GM12874 (cell line): ENCODE measurements at regions not wholly inside any gene's neighbourhood (a gene's known extent, or its start where the extent isn't known, plus 50 kb on each side); places are given as distances from the start of the nearest gene placed in this dataset.

Experiments used
- TF ChIP-seq, protein P1 (sequence below): IDR thresholded peaks from 2 replicates; pipeline ENCODE4 v1.5.1; 2011; ENCODE audit warnings: low read depth, mild to moderate bottlenecking, control low read depth, low read length, moderate library complexity; ENCODE audit not compliant: insufficient read depth

DNA sequence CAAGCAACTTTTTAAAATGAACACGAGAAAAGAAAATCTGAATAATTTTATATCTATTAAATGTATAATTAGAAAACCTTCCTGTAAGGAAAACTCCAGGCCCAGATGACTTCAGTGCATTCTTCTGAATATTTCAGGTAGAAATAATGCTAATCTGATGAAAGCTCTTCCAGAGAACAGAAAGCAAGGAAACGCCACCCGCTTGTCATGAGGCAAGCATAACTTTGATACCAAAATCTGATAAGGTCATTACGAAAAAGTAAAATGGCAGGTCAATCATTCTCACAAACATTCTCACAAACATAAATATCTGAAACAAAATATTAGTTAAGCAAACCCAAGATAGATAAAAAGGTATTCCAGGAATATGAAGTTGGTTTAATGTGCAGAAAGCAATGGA, 60.6 kb upstream of the PCSK6 start:
- TF ChIP-seq, protein P1, sequence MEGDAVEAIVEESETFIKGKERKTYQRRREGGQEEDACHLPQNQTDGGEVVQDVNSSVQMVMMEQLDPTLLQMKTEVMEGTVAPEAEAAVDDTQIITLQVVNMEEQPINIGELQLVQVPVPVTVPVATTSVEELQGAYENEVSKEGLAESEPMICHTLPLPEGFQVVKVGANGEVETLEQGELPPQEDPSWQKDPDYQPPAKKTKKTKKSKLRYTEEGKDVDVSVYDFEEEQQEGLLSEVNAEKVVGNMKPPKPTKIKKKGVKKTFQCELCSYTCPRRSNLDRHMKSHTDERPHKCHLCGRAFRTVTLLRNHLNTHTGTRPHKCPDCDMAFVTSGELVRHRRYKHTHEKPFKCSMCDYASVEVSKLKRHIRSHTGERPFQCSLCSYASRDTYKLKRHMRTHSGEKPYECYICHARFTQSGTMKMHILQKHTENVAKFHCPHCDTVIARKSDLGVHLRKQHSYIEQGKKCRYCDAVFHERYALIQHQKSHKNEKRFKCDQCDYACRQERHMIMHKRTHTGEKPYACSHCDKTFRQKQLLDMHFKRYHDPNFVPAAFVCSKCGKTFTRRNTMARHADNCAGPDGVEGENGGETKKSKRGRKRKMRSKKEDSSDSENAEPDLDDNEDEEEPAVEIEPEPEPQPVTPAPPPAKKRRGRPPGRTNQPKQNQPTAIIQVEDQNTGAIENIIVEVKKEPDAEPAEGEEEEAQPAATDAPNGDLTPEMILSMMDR: no peak

DNA sequence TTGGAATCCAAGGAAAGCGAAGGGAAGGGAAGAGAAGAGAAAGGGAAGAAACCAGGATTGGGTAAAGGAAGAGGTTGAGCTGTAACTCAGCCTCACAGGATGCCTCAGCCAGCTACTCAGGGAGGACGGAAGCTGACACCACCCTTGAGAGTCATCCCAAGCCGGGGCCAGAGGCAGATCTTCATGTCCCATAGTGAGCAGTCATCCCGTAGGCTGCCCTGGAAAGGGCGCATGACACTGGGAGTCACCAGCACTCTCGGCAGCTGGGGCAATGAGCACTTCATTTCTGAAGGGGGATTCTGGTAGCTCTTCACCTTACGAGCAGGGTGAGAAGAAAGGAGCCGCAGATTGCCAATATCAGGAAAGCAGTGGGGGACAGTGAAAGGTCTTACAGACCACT, 60.1 kb upstream of the PCSK6 start:
- TF ChIP-seq, protein P1: no peak

DNA sequence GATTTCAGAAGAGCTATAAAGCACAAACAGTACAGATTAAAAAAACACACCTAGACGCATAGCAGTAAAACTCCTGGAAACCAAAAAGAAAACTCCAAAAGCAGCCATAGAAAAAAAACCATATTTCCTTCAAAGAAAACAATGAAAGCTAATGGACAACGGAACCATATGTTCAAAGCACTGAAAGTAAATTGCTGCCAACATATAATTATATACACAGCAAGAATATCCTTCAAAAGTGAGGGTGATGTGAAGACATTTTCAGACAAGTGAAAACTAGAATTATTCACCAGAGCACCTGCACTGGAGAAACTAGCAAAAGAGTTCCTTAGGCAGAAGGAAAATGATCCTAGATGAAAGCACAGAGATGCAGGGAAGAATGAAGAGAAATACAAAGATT, 58.2 kb upstream of the PCSK6 start:
- TF ChIP-seq, protein P1: no peak

DNA sequence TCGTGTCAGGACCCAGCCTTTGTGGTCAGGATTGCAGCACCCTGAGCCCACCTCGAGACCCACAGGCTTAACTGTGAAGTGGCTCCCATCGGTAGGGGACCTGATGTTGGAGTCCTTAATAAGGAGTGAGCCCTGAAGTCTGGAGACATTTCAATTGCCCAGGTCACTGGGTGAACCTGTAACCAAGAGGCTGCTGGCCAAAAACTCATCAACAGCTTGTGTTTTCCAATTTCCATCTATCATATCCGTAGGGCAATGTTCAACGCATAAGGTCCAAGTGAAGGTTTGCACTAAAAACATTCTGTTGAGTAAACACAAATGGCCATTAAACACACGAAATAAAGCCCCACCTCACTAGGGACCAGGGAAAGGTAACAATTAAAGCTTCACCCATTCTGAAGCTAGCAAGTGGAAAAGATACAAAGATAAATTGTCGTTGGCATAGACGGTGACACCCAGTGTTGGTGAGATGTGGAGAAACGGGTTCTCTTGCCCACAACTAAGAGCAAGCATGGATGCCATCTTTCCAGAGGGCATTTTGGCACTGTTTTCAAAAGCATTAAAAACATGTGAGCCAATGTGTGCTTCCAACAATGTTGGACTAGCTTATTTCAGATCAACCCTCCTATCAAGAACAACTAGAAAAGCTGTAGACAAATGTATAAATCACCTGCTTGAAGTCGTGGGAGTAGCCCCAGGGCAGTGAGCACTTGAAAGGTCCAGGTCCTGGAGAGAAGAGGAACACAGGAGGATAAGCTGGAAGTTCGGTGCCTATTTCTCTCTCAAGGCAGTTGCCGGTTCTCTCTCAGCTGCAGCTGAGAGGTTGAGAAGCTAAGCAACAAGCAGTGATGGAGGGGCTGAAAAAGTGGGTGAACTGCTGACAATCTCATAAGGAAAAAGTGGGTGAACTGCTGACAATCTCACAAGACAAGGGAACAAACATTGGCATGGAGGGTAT, 56.3 kb upstream of the PCSK6 start:
- TF ChIP-seq, protein P1: no peak

DNA sequence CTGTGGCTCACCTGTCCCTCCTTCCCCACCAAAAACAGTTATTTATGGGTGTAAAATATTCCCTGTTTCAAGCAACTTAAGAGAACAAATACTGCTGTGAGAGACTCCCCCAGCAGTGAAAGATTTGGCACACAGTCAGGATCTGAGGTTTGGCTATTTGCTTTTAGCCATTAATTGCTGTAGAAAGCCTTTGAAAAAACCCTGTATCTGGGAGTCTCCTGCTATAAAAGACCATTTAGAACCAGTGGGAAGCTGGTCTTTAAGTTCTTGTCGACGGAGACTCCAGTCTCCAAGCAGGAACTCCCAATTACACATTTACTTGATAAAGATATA, 55.1 kb upstream of the PCSK6 start:
- TF ChIP-seq, protein P1: no peak

DNA sequence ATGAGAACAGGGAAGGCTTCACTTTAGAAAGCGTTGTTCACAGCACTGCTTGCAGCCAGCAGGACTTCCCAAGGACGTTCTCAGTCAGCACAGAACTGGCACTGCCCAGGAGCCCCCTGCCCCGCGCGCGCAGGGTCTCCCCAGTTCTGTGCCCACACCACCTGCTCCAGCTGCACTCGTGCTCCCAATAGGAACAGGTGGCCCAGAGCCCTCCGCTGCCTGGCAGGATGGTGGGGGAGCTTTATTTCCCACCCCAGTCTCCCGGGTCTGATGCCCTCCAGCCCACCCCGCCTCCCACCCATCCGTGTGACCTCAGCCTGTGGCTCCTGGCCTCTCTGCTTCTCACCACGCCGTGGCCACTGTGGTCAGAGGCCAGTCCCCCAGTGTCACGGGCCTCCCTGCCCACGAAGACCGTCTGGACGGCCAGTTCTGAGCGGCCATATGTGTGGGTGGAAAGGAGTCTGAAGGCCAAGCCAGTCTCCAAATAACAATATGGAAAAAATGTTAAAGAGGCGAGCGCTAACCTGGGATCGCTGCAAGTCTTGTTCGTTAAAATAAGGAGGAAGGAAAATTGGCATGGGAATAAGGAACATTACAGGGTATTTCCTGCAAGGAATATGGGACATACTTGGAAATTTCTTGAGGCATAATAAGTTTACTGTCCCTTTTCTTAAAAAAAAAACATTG, 54.6 kb upstream of the PCSK6 start:
- TF ChIP-seq, protein P1: no peak

DNA sequence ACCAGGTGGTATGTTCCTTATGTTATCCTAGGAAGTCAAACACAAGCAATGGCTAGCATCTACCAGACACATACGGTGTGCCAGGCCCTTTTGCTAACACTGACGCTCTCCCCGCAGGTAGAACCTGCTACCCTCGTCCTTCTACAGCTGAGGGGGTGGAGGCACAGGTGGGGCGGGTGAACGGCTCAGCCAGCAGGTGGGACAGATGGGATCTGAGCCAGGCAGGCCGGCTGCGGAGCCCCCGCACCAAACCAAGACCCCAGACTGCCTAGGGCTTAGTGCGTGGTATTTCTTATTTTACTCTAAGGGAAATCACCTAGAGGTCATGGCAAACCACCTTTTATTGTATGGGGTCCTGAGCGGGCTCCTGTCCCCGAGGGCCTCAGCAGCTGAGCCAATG, 53.9 kb upstream of the PCSK6 start:
- TF ChIP-seq, protein P1: no peak
